ENCODE measurements at regions not wholly inside any gene's neighbourhood (a gene's known extent, or its start where the extent isn't known, plus 50 kb on each side); places are given as distances from the start of the nearest gene placed in this dataset.

DNA sequence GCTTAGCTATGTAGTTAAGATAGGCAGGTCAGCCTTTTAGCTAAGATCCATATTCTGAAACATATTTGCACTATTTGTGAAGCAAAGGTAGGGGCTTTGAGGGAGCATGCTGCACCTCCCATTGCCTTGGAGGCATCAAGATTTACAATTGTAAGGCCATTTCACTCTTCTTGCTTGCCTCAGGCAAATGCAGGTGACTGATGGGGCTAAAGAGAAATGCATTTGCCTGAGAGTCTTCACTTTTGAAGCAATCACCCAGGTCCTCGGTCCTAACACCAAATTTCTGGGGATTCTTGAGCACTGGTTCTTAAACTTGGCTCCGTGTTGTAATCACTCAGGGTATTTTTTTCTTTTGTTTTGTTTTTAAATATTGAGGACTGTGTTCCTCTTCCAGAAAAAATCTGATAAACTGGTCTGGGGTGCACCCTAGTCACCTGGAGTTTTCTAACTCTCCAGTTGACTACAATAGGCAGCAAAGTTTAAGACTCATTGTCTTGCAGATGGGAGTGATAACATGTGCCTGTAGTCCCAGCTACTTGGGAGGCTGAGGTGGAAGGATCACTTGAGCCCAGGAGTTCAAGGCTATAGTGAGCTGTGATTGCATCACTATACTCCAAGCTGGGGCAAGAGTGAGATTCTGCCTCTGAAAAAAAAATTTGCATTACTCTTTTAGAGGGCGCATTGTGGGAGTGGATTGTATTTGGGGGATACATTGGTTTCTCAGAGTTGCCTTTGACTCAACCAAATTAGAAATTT is 68.1 kb downstream of the EOMES start:
- TF ChIP-seq CTCF (IDR thresholded peaks at IDR 0.05) (no peak), POLR2A (IDR thresholded peaks at IDR 0.05) (no peak)

Measured in uterus (tissue), 2 donors.